Stimulated activated CD8-positive, alpha-beta memory T cell treated with anti-CD3 and anti-CD28 coated beads, Interleukin-4, amount 100 ng/mL, for 1 hour (primary cell): ENCODE measurements at regions not wholly inside any gene's neighbourhood (a gene's known extent, or its start where the extent isn't known, plus 50 kb on each side); places are given as distances from the start of the nearest gene placed in this dataset.
"Not testable (repeated sequence)": the region's sequence is repeated elsewhere in the genome, so short reads cannot be mapped to it uniquely, and the experiment has no call there.

Experiments used
- DNase-seq, 2 donors: peaks; one replicate each; pipeline ENCODE4 v3.0.0-alpha.2; 2020; ENCODE audit warnings: low read depth in 2 of 2, low spot score in 1 of 2

DNA sequence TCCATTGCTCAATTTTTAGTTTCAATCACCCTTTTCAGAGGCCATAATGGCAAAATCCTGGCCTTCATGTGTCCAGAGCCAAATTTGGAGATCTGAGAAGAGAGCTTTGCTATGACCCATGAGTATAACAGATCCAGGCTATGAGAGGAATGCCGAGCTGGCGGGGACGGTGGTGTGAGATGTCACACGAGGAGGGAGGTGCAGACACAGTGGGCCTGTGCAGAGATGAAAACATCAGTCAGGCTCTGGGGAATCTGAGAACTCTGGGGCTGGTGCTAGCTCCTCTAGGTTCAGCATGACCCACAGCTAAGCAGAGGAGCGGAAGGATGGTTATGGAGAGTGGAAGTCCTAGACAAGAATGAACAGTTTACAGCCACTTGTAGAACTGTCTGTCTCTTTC lies 398.3 kb upstream of the ATP10A start:
- no peak for DNase-seq

DNA sequence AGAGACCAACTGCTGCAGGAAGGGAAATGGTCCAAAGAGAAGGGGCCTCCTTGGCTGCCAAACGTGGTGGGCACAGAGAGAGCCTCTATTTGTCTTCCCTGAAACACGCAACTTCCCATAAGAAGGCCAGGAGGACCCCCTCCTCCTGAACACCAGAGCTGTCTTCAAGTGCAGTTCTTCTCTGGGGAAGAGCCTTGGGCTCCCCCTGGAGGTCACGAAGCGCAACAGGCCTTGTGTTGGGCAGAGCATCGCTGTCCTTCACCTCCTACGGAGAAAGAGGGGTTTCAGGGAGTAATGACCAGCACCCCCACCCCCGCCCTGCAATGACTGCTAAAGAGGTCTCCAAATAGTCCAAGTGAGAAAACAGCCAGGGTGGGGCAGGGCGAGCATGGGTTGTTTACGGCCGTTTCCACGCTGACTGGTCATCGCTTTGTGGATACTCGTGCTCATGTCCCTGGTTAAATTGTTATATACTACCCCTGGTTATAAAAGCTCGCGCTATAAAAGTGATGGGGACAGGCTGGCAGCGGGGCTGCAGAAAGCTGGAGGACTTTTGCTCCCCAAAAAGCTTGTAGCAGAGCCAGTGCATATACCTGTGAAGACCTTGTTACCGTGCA lies 397.5 kb upstream of the ATP10A start:
- no peak for DNase-seq

DNA sequence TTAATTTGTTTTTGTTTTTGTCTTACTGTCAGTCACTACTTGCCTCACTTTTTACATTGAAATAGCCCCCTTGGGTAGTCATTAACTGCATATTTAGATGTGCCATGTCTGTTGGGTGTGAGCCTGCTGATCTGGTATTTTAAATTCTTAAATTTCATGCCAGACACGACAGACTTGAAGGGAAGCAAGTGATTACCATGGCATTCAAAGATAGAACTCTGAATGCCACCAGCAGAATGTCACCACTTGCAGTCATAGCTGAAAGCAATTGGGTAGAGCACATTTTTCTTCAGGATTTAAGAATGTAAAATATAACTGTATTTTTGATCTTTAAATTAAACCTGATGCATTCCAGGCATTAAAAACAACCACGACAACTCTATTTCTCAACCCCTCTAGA lies 396.5 kb upstream of the ATP10A start:
- no peak for DNase-seq

DNA sequence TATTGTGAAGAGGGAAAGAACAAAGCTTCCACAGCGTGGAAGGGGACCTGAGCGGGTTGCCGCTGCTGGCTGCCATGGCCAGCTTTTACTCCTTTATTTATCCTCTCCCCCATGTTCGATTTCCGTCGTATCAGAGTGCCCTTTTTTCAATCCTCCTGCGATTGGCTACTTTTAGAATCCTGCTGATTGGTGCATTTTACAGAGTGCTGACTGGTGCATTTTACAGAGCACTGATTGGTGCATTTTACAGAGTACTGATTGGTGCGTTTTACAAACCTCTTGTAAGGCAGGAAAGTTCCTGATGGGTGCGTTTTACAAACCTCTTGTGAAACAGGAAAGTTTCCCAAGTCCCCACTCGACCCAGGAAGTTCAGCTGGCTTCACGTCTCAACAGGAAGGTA lies 381.7 kb upstream of the ATP10A start:
- DNase-seq = not testable (repeated sequence)

DNA sequence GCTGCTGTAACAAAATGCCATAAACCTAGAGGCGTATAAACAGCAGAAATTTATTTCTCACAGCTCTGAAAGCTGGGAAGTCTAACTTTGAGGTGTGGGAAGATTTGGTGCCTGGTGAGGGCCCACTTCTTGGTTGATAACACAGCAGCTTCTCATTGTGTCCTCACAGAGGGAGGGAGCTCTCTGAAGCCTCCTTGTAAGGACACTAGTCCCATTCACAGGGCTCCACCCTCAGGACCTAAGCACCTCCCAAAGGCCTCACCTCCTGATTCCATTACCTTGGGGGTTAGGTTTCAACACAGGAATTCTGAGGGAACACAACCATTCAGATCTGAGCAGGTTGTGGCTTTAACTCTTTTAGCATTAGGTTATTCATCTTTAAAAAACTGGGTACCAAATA lies 380.3 kb upstream of the ATP10A start:
- DNase-seq = no peak

DNA sequence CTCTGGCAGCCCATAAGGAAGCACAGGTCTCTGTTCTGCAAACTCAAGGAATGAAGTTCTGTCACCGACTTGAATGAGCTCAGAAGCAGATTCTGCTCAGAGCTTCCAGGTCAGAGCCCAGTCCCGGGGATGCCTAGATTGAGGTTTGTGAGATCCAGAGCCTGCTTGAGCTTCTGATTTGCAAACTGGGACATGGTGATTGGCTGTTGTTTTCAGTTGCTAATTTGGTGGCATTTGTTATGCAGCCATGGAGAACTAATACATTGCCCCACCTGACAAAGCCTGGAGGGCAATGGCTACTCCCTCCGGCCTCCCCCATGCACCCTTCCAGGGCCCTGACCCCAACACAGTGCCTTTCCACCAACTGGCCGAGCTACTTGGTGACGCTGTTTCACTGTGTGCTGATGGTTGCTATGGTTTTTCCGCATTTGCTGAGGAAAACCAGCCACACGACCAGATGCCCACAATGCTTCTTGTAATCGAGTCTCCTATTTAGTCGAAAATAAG lies 379.5 kb upstream of the ATP10A start:
- no peak for DNase-seq

DNA sequence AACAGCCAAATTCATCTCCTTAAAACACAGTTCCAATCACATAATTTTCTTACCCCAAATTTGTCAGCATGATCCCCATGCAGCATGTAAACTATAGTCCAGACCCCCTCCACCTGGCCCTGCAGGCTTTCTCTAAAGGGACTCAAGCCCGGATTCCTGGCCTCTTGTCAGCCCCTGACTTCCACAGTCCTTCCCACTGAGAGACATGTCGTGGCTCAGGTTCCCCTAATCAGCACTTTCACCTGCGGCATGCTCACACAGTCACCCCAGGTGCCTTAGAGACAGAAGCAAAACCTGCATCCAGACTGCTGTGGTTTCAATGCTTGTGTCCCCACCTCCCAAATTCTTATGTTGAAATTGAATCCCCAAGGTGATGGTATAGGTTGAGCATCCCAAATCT lies 372.7 kb upstream of the ATP10A start:
- DNase-seq = no peak

DNA sequence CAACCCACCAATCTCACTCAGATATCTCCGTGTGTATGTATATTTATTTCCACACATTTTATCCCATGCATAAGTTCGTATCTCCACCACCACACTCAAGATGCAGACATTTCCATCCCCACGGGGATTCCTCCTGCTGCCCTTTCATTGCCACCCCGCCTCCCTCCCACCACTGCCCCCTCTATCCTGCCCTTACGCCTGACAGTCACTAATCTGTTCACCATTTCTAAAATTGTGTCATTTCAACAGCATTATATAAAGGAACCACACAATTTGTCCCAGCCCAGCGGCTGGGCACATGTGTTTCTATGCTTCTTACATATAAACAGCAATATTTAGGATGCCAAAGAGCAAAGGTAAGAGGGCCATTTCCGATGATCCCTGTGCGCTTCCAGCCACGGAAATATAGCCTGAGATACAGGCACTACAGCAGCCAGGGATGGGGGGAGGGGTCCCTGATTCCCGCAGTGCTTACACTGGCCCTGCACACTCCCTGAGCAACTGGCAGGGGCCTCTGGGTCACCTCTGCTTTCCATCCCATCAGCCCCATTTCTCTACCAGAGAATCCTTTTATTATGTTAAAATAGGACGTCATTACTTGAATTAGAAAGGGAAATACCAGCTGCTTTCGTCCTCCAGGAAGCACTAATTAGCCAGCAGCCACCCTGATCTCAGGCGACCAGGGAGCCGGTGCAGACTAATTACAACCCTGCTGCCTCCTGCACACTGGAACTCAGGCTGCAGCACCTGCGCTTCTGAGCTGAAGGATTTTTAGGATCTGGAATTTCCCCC lies 372.0 kb upstream of the ATP10A start:
- no peak for DNase-seq

DNA sequence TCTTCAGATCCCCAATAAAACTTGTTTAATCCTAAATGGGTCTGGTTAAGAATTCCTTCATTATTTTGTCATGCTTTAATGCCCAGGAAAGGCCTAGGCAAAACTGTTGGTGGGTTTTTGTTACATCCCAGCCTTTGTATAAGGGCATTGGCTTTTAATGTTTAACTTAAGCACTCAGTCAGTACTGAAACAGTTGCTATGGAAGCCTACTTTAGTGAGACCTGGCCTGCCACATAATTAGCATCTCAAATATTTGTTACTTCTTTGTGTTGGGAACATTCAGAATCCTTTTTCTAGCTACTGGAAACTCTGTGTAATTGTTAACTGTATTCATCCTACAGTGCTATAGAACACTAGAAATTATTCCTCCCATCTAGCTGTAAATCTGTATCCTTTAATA lies 369.6 kb upstream of the ATP10A start:
- no peak for DNase-seq

DNA sequence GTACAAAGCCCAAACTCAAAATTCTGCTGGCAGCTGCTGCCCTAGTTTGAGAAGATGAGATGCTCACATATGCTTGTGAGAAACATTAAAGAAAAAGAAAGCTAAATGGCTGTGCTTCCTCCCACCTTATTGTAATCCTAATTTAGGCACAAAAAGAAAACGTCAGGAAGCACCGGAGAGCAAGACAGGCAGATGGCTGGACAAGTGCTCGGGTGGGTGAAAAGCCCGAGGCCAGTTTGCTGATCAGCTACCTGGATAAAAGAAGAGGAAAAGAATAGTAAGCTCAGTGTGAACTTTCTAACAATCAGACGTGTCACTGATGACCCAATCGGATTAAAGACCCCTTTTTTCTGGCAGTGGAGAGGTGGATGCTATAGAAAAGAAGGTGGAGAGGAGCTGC lies 368.0 kb upstream of the ATP10A start:
- DNase-seq = no peak

DNA sequence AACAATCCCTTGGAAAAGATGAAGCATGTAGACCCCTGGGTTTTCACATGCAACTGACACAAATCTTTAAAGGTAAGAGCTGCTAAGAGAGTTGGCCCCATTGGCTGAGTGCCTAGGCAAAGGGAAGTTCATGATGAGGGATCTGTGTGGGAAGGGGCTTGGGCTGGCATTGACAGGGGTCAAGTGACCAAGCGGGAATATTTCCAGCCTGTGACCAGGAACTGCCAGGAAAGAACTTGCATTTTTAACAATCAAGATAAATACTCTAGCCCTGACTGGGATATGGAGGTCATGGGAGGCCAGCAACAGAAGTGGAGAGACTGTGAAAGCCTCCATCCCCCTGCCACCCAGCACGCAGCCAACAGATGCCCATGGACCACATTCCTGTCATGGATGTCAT lies 361.1 kb upstream of the ATP10A start:
- no peak for DNase-seq

DNA sequence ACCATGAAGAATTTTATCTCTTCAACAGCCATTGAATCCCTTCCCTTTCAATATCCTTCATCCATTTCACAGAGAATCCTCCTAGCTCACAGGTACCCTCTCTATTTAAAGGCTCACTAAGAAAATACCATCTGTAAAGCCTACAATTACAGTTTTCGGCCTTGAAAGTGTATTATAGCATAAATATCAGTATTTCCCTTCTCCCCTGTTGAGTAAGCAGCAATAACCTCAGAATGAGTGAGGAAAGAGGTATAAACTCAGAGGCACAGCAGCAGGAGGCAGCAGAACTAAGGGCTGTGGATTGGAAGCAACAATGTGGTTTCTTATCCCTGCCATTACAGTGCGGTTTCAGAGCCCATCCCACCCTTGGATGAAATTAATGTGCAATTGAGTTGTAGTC lies 360.6 kb upstream of the ATP10A start:
- no peak for DNase-seq

DNA sequence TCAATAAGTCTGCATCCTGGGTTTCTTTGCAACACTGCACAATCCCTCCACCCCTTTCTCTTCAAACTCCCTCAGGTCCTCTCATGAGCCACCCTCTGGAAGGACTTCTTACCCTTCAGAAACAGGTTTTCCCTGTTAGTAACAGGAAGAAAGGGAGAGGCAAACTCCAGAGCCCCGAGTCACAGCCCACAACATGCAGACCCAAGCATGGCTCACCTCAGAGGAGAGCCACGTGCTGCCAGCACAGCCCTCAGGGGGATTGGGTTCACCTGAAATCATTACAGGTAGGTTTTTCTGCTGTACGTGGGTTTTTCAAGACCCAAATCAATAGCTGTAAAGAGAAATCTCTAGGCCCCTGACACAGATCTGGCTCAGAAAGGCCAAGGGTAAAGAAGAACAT lies 359.7 kb upstream of the ATP10A start:
- DNase-seq = no peak

DNA sequence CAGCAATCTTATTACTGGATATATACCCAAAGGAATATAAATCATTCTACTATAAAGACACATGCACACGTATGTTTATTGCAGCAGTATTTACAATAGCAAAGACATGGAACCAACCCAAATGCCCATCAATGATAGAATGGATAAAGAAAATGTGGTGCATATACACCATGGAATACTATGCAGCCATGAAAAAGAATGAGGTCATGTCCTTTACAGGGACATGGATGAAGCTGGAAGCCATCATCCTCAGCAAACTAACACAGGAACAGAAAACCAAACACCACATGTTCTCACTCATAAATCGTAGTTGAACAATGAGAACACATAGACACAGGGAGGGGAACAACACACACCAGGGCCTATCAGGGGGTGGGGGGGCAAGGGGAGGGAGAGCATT lies 353.9 kb upstream of the ATP10A start:
- DNase-seq = not testable (repeated sequence)

DNA sequence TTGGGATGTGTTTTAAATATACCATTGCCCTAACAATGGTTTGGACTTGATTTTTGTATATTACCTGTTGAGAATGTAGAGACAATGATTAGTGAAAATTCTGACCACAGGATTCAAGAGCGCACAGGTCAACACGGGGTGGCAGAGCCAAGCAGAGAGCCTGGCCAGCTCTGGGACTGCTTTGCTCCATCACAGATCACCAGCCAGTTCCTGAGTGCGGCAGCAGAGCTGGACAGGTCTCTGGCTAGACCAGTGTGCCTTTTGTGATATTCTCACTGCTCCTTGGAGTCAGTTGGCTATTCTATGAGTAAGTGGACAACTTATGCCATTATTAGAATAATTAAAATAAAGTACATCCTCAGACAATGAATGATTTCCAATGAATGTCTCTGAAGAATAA lies 351.2 kb upstream of the ATP10A start:
- no peak for DNase-seq

DNA sequence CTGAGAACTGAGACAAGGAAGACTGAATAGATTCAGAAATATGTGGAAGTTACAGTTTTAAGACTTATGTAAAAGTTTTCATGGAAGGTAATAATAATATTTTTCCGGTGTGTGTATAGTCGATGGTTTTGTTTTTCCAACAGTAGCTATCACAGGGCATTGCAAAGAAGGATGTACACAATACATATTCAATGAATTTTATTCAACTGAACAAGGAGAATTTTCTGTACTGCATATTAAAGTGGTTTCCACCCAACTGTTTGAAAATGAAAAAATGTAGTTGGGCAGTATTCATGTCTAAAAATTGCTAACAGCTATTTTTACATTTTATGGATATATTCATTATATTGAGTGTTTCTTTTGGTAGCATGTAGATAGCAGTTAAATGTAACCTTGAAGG lies 350.3 kb upstream of the ATP10A start:
- no peak for DNase-seq

DNA sequence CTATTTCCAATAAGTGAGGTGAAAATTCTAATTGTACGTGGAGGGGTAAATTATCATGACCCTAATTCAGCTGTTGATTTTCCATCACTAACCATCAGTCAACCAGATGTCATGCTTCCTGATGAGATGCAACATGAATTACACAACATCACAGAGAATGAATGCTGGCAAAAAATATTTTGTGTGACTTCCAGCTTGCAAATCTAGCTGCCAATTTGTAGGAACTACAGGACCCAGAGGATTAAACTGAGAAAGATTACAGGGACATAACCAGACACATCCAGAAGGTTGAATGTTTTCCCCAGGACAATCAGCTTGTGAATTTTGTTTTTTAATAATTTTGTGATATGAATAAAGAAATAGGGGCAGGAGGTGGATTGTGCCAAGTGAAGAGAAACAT lies 349.0 kb upstream of the ATP10A start:
- DNase-seq = no peak

DNA sequence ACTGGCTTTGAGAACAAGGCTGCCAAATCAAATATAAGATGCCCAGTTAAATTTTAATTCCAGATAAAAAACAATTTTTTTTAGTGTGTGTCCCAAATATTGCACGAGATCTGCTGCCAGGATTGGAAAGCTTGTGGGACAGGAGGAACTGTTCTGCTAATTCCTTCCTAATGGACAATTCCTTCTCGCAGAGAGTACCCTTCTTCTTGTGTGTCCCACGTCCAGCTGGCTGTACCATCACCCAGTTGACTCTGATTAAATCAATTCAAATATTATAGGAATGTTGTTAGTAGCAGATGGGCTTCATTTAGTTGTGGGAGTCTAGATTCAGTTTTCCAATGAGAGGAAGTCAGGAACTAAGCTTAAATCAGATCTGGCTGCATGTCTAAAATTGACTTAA lies 347.9 kb upstream of the ATP10A start:
- no peak for DNase-seq

DNA sequence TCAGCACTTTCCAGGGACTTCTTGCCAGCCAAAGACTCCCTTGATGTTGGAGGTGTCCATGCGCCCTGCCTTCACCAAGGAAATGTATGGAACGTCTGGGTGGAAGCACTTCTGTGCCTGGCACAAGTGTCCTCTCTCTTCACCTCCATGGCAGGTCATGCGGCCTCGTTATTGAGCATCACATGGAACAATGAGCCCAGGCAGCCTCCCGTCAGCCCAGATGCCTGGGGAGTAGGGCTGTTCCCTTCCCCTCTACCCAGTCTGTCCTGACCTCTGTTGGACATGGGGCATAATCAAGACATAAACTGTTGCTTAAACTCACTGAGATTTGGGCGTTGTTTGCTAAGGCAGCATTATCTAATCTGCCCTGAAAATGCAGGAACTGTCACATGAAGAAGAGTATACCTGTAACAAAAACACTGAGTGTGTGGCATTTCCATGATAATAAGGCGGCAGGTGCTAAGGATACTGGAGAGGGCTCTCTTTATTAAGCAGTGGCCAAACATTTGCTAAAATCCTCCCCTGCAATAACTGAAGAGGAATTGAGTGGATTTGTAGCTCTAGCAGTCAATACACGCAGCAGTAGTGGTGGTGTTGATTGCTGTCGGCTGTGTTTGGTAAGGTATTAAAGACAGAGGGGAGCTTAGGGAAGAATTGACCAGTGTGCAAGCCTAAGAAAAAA lies 338.2 kb upstream of the ATP10A start:
- no peak for DNase-seq

DNA sequence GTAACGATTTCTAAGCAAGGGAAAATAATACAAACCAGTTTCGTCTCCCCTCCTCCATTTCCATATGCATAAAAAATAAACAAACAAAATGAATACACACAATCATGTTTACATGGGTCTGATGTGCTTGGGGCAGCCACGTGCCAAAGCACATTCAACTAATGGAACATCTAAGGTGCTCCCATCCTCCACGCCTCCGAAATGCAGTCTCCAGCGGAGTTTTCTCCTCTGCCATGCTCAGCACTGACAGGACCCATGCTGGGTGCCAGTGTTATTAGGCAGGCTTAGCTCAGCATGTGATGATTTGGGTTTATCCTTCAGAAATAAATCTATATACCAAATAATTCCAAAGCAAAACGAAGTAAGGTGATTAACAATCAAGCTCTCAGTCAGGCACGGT lies 337.3 kb upstream of the ATP10A start:
- no peak for DNase-seq

DNA sequence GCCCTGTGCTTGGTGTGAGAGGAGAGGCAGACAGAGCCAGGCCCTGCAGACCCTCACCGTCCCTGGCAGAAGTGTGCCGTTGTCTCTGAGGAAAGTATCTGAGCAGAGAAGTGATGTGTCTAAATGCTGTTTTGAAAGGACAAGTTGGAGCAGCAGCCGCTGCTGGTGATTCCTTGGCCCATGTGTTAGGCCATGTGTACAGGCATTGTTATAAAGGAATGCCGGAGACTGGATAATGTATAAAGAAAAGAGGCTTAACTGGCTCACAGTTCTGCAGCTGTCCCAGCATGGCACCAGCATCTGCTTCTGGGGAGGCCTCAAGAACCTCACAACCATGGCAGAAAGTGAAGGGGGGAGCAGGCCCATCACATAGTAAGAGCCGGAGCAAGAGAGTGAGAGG lies 334.6 kb upstream of the ATP10A start:
- no peak for DNase-seq

DNA sequence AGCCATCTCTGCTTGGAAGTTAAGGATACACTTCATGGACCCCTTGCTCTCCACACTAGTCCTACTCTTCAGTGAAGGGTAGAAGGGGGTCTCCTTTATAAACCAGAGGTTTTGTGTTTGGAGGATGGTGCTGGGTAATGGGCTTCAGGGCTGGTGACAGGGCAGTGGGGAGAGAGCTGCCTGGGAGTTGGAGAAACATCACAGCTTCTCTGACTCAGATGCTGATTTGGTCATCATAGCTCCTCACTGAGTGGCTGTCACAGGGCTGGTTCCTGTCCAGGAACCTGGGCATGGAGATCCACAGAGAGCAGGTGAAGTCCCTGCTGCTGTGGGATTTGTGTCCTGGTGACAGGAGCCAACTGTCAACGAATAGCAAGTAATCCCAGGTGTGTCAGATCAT lies 333.9 kb upstream of the ATP10A start:
- no peak for DNase-seq
